Endothelial cell (in vitro differentiated cells): ENCODE measurements at regions not wholly inside any gene's neighbourhood (a gene's known extent, or its start where the extent isn't known, plus 50 kb on each side); places are given as distances from the start of the nearest gene placed in this dataset.
A peak's percentile ranks its signal among the peaks of the same experiment; 100 is the strongest.

Experiments
- DNase-seq: peaks from one replicate; pipeline ENCODE4 v3.0.0; 2021; ENCODE audit warnings: low spot score
- H3K27ac Mint-ChIP-seq: one replicate; pipeline ENCODE4 v1.8.0; 2021; ENCODE audit warnings: mixed read lengths, inconsistent platforms; ENCODE audit not compliant: unreplicated experiment
- H3K27me3 Mint-ChIP-seq: one replicate; pipeline ENCODE4 v1.8.0; 2021; ENCODE audit warnings: mild to moderate bottlenecking, moderate library complexity, mixed read lengths, inconsistent platforms; ENCODE audit not compliant: unreplicated experiment
- H3K36me3 Mint-ChIP-seq: one replicate; pipeline ENCODE4 v1.8.0; 2021; ENCODE audit warnings: mild to moderate bottlenecking, low read depth, mixed read lengths, inconsistent platforms; ENCODE audit not compliant: unreplicated experiment
- H3K4me1 Mint-ChIP-seq: one replicate; pipeline ENCODE4 v1.8.0; 2021; ENCODE audit warnings: mild to moderate bottlenecking, mixed read lengths, inconsistent platforms; ENCODE audit not compliant: unreplicated experiment
- H3K4me3 Mint-ChIP-seq: one replicate; pipeline ENCODE4 v1.8.0; 2021; ENCODE audit warnings: mild to moderate bottlenecking, mixed read lengths, inconsistent platforms; ENCODE audit not compliant: unreplicated experiment
- H3K9me3 Mint-ChIP-seq: one replicate; pipeline ENCODE4 v1.8.0; 2021; ENCODE audit warnings: mixed read lengths, inconsistent platforms; ENCODE audit not compliant: unreplicated experiment
- CTCF ChIP-seq: fragments of 200-600 bp; sonication (generic); IDR thresholded peaks from one replicate; pipeline ENCODE4 v1.5.0; 2021; ENCODE audit warnings: antibody characterized with exemption; ENCODE audit not compliant: unreplicated experiment

- peak overlapping the region; percentile 59 for H3K4me3 Mint-ChIP-seq
- no peak overlapping the region for H3K27ac Mint-ChIP-seq
- peaks cover 7% of the 10 kb centered on the region for H3K9me3 Mint-ChIP-seq
- no peak for TF ChIP-seq CTCF
- peaks cover 6% of the 10 kb centered on the region for H3K36me3 Mint-ChIP-seq
- no peak for DNase-seq
- H3K27me3 Mint-ChIP-seq = peaks cover 2% of the 10 kb centered on the region
- H3K4me1 Mint-ChIP-seq = peaks cover 6% of the 10 kb centered on the region
Measured at GRCh38 chr13:82439159-82439904, 1442.9 kb downstream of the SLITRK1 start.

- Mint-ChIP-seq H3K27ac (no peak overlapping the region), H3K9me3 (peaks cover 7% of the 10 kb centered on the region), H3K4me1 (peaks cover 6% of the 10 kb centered on the region), H3K4me3 (no peak overlapping the region), H3K36me3 (peaks cover 6% of the 10 kb centered on the region), H3K27me3 (peaks cover 2% of the 10 kb centered on the region)
- TF ChIP-seq CTCF = no peak
- DNase-seq = no peak
Measured at GRCh38 chr13:82438320-82438719, 1444.0 kb downstream of the SLITRK1 start.

- no peak for TF ChIP-seq CTCF
- H3K27me3 Mint-ChIP-seq = peaks cover 2% of the 10 kb centered on the region
Measured at GRCh38 chr13:82436099-82436585, 1446.1 kb downstream of the SLITRK1 start.

GRCh38 chr13:82432949-82433348, 1449.3 kb downstream of the SLITRK1 start:
- Mint-ChIP-seq H3K27me3 (no peaks in the 10 kb centered on the region), H3K27ac (no peak overlapping the region), H3K36me3 (no peaks in the 10 kb centered on the region), H3K9me3 (no peaks in the 10 kb centered on the region), H3K4me3 (no peak overlapping the region), H3K4me1 (no peaks in the 10 kb centered on the region)
- TF ChIP-seq CTCF = no peak
- no peak for DNase-seq

More at GRCh38 chr13:82436099-82436585, 1446.1 kb downstream of the SLITRK1 start:
- H3K4me1 Mint-ChIP-seq = peaks cover 6% of the 10 kb centered on the region
- DNase-seq = no peak
- H3K4me3 Mint-ChIP-seq = no peak overlapping the region
- H3K36me3 Mint-ChIP-seq = peaks cover 6% of the 10 kb centered on the region
- no peak overlapping the region for H3K27ac Mint-ChIP-seq
- peaks cover 7% of the 10 kb centered on the region for H3K9me3 Mint-ChIP-seq

- no peak for DNase-seq
- Mint-ChIP-seq H3K27ac (no peak overlapping the region), H3K27me3 (no peaks in the 10 kb centered on the region), H3K36me3 (no peaks in the 10 kb centered on the region), H3K9me3 (no peaks in the 10 kb centered on the region), H3K4me1 (no peaks in the 10 kb centered on the region), H3K4me3 (no peak overlapping the region)
- no peak for TF ChIP-seq CTCF
Measured at GRCh38 chr13:82412749-82413148, 1469.5 kb downstream of the SLITRK1 start.
